Hepatocyte (in vitro differentiated cells): ENCODE measurements at regions not wholly inside any gene's neighbourhood (a gene's known extent, or its start where the extent isn't known, plus 50 kb on each side); places are given as distances from the start of the nearest gene placed in this dataset.

Experiments
- DNase-seq: peaks from one replicate; pipeline ENCODE4 v3.0.0-alpha.2; 2016; ENCODE audit warnings: low spot score
- H2AFZ ChIP-seq: fragments of 200-600 bp; sonication (generic); 2 replicates; pipeline ENCODE4 v1.6.0; 2016; ENCODE audit warnings: antibody characterized with exemption, mild to moderate bottlenecking
- H3K27ac ChIP-seq: fragments of 200-600 bp; sonication (generic); 2 replicates; pipeline ENCODE4 v1.5.1; 2016; ENCODE audit warnings: mild to moderate bottlenecking
- H3K27me3 ChIP-seq: fragments of 200-600 bp; sonication (generic); 2 replicates; pipeline ENCODE4 v1.6.1; 2016
- H3K36me3 ChIP-seq: fragments of 200-600 bp; sonication (generic); replicated peaks from 2 replicates; pipeline ENCODE4 v1.5.1; 2016; ENCODE audit warnings: low read depth; ENCODE audit not compliant: insufficient read depth
- H3K4me1 ChIP-seq: fragments of 200-600 bp; sonication (generic); 2 replicates; pipeline ENCODE4 v1.5.1; 2016; ENCODE audit warnings: mild to moderate bottlenecking, moderate library complexity; ENCODE audit not compliant: insufficient read depth
- H3K4me2 ChIP-seq: fragments of 200-600 bp; sonication (generic); 2 replicates; pipeline ENCODE4 v1.6.0; 2016
- H3K4me3 ChIP-seq: fragments of 200-600 bp; sonication (generic); 2 replicates; pipeline ENCODE4 v1.5.1; 2016; ENCODE audit warnings: mild to moderate bottlenecking
- H3K79me2 ChIP-seq: fragments of 200-600 bp; sonication (generic); 2 replicates; pipeline ENCODE4 v1.6.0; 2017; ENCODE audit warnings: mild to moderate bottlenecking
- H3K9me2 ChIP-seq: fragments of 200-600 bp; sonication (generic); replicated peaks from 2 replicates; pipeline ENCODE4 v1.6.0; 2017; ENCODE audit warnings: mild to moderate bottlenecking; ENCODE audit not compliant: insufficient read depth
- H3K9me3 ChIP-seq: fragments of 200-600 bp; sonication (generic); 2 replicates; pipeline ENCODE4 v1.5.1; 2016; ENCODE audit warnings: low read depth, mild to moderate bottlenecking
- H4K20me1 ChIP-seq: fragments of 200-600 bp; sonication (generic); 2 replicates; pipeline ENCODE4 v1.6.0; 2016; ENCODE audit warnings: mild to moderate bottlenecking; ENCODE audit not compliant: insufficient read depth, poor library complexity, severe bottlenecking
- EZH2 ChIP-seq: fragments of 200-600 bp; sonication (generic); IDR thresholded peaks from 2 replicates; pipeline ENCODE4 v1.6.1; 2016; ENCODE audit warnings: antibody characterized with exemption, mild to moderate bottlenecking, borderline replicate concordance
- EZH2phosphoT487 ChIP-seq: fragments of 200-600 bp; sonication (generic); IDR thresholded peaks from one replicate; pipeline ENCODE4 v1.6.1; 2018; ENCODE audit warnings: antibody characterized with exemption, mild to moderate bottlenecking, low read depth, moderate library complexity; ENCODE audit not compliant: unreplicated experiment, severe bottlenecking
- WGBS: methylation state at CpG from one replicate; pipeline ENCODE4 v1.1.6; 2016; ENCODE audit warnings: low lambda C conversion rate; ENCODE audit errors: missing lambda C conversion rate; 5-methylcytosine and 5-hydroxymethylcytosine counted together
- TF ChIP-seq, protein P1 (sequence below): fragments of 200-600 bp; sonication (generic); IDR thresholded peaks from 2 replicates; pipeline ENCODE4 v1.5.1; 2016; ENCODE audit warnings: antibody characterized with exemption, mild to moderate bottlenecking; ENCODE audit not compliant: poor library complexity

DNA sequence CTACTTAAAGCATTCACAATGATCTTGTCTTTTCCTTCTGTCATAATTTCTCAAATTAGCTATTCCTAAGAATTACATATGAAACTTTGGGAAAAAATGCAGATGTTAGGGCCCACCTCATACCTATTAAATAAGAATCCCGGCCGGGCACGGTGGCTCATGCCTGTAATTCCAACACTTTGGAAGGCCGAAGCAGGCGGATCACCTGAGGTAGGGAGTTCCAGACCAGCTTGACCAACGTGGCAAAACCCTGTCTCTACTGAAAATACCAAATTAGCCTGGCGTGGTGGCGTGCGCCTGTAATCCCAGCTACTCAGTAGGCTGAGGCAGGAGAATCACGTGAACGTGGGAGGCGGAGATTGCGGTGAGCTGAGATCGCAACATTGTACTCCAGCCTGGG, 158.4 kb upstream of the TLL1 start:
- H3K36me3 ChIP-seq, result no peaks in the 10 kb centered on the region
- no peak overlapping the region for H3K4me2 ChIP-seq
- no peaks in the 10 kb centered on the region for H3K9me3 ChIP-seq
- no peaks in the 10 kb centered on the region for H3K9me2 ChIP-seq
- no peak for DNase-seq
- H3K4me1 ChIP-seq, result no peaks in the 10 kb centered on the region
- no peaks in the 10 kb centered on the region for H3K79me2 ChIP-seq
- no peak overlapping the region for H2AFZ ChIP-seq
- no peaks in the 10 kb centered on the region for H4K20me1 ChIP-seq
- no peaks in the 10 kb centered on the region for H3K27me3 ChIP-seq
- H3K4me3 ChIP-seq, result no peak overlapping the region
- H3K27ac ChIP-seq, result no peak overlapping the region
- 94% methylated on average over 14 of the region's 14 CpGs for WGBS
- TF ChIP-seq, protein P1, sequence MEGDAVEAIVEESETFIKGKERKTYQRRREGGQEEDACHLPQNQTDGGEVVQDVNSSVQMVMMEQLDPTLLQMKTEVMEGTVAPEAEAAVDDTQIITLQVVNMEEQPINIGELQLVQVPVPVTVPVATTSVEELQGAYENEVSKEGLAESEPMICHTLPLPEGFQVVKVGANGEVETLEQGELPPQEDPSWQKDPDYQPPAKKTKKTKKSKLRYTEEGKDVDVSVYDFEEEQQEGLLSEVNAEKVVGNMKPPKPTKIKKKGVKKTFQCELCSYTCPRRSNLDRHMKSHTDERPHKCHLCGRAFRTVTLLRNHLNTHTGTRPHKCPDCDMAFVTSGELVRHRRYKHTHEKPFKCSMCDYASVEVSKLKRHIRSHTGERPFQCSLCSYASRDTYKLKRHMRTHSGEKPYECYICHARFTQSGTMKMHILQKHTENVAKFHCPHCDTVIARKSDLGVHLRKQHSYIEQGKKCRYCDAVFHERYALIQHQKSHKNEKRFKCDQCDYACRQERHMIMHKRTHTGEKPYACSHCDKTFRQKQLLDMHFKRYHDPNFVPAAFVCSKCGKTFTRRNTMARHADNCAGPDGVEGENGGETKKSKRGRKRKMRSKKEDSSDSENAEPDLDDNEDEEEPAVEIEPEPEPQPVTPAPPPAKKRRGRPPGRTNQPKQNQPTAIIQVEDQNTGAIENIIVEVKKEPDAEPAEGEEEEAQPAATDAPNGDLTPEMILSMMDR, result no peak
- TF ChIP-seq EZH2, result no peak
- no peak for TF ChIP-seq EZH2phosphoT487

DNA sequence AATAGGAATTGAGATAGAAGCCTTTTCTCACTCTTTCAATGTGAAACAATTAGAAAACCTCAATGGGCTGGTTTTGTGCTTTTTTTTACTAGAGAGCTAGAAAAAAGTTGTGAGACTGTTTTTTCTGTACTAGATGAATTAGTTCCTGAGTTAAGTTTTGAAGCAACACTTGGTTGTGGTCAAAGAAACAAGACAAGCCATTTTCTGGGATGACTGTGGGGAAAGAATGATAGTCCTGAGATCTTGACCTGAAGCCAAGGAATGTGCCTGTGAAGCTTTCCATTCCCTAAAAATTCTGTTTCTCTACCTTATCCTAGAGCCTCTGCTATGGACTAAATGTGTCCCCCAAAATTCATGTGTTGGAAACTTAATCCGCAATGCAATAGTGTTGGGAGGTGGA, 157.8 kb upstream of the TLL1 start:
- Histone ChIP-seq H3K9me3 (no peaks in the 10 kb centered on the region), H3K4me3 (no peak overlapping the region), H3K4me2 (no peak overlapping the region), H3K9me2 (no peaks in the 10 kb centered on the region), H4K20me1 (no peaks in the 10 kb centered on the region), H3K4me1 (no peaks in the 10 kb centered on the region), H3K27me3 (no peaks in the 10 kb centered on the region), H3K36me3 (no peaks in the 10 kb centered on the region), H3K27ac (no peak overlapping the region), H2AFZ (no peak overlapping the region), H3K79me2 (no peaks in the 10 kb centered on the region)
- 100% methylated on average over 1 of the region's 1 CpG for WGBS
- DNase-seq, result no peak
- no peak for TF ChIP-seq EZH2

DNA sequence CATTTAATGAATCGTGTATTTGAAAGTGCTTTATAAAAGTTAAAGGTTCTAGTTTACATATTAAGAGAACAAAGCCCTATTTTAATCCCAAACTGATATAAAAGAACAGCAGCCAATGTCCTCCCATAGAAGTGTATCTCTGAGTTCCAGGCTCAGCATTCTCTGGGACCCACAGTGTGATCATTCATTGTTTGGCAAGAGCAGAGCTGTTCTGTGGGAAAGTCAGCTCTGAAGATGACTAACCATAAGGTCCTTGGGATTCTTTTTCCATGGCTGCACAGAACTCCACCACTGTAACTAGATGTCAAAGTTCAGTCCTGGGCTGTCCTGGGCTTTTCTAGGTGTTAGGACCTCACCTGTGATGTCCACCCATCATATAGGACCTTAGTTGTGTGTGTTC, 157.0 kb upstream of the TLL1 start:
- no peaks in the 10 kb centered on the region for H3K36me3 ChIP-seq
- 97% methylated on average over 1 of the region's 1 CpG for WGBS
- no peak overlapping the region for H3K4me2 ChIP-seq
- H3K9me2 ChIP-seq, result no peaks in the 10 kb centered on the region
- H3K9me3 ChIP-seq, result no peaks in the 10 kb centered on the region
- no peak overlapping the region for H3K27ac ChIP-seq
- no peaks in the 10 kb centered on the region for H3K79me2 ChIP-seq
- H3K4me1 ChIP-seq, result no peaks in the 10 kb centered on the region
- no peak for DNase-seq
- H3K4me3 ChIP-seq, result no peak overlapping the region
- H3K27me3 ChIP-seq, result no peaks in the 10 kb centered on the region
- H4K20me1 ChIP-seq, result no peaks in the 10 kb centered on the region
- no peak for TF ChIP-seq EZH2phosphoT487
- TF ChIP-seq EZH2, result no peak
- TF ChIP-seq, protein P1, result no peak
- no peak overlapping the region for H2AFZ ChIP-seq

DNA sequence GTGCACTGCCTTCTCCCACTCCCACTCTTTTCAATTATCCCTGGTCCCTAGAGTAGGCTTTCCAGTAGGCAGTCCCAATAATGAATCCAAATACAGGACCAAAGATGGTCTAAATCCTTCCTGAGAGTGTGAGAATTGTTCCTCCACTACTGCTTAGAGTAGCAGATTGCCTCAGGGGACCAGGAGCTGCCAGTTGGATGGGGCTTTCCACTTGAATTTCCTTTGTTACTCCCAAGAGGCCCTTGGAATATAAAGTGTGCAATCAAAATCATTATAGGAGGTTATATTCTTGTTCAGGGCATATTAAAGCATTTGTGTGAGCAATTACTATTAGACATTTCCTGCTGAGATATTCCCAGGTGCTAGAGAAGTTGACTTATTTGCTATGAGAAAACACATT, 156.6 kb upstream of the TLL1 start:
- H3K4me3 ChIP-seq, result no peak overlapping the region
- no peak overlapping the region for H2AFZ ChIP-seq
- no peaks in the 10 kb centered on the region for H3K4me1 ChIP-seq
- H3K9me2 ChIP-seq, result no peaks in the 10 kb centered on the region
- DNase-seq, result no peak
- H3K27ac ChIP-seq, result no peak overlapping the region
- no peak overlapping the region for H3K4me2 ChIP-seq
- no peaks in the 10 kb centered on the region for H3K9me3 ChIP-seq
- no peaks in the 10 kb centered on the region for H4K20me1 ChIP-seq
- TF ChIP-seq EZH2phosphoT487 (no peak), EZH2 (no peak)
- TF ChIP-seq, protein P1, result no peak
- H3K27me3 ChIP-seq, result no peaks in the 10 kb centered on the region
- H3K79me2 ChIP-seq, result no peaks in the 10 kb centered on the region
- no peaks in the 10 kb centered on the region for H3K36me3 ChIP-seq
